ENCODE measurements at regions not wholly inside any gene's neighbourhood (a gene's known extent, or its start where the extent isn't known, plus 50 kb on each side); places are given as distances from the start of the nearest gene placed in this dataset.
A peak's percentile ranks its signal among the peaks of the same experiment; 100 is the strongest.

- TF ChIP-seq MGA (IDR thresholded peaks at IDR 0.05), result no peak
- no peak for TF ChIP-seq ZNF584 (CRISPR knock-in tag; IDR thresholded peaks at IDR 0.05; ENCODE audit: low read depth)
- TF ChIP-seq FOXM1 (IDR thresholded peaks at IDR 0.05; ENCODE audit: low read depth), result peak; percentile 23; the same call in 1 of the 2 replicates
- TF ChIP-seq FOXM1 (CRISPR knock-in tag; IDR thresholded peaks at IDR 0.05; ENCODE audit: low read depth), result no peak
- TF ChIP-seq RCOR1 (IDR thresholded peaks at IDR 0.05; ENCODE audit: borderline replicate concordance in 1 of 2, low read depth in 2 of 2, low read length in 2 of 2), result no peak
- no peak for TF ChIP-seq KLF1 (tag; IDR thresholded peaks at IDR 0.05)
- TF ChIP-seq TAF7 (tag; IDR thresholded peaks at IDR 0.05), result no peak
- TF ChIP-seq ZNF644 (tag; IDR thresholded peaks at IDR 0.05; ENCODE audit: low read depth), result no peak
- no peak for TF ChIP-seq ILF3 (IDR thresholded peaks at IDR 0.05; ENCODE audit: borderline replicate concordance)
- no peak for TF ChIP-seq TAF9B (IDR thresholded peaks at IDR 0.05; ENCODE audit: partially characterized antibody)
- TF ChIP-seq TGIF2 (CRISPR knock-in tag; IDR thresholded peaks at IDR 0.05), result no peak
- TF ChIP-seq SIRT6 (IDR thresholded peaks at IDR 0.05; ENCODE audit: low read depth, low read length), result no peak
- TF ChIP-seq COPS2 (conservative IDR thresholded peaks at IDR 0.05), result no peak
- no peak for TF ChIP-seq DNMT1 (IDR thresholded peaks at IDR 0.05)
- no peak for TF ChIP-seq HMBOX1 (IDR thresholded peaks at IDR 0.05)
- no peak for TF ChIP-seq ZNF431 (CRISPR knock-in tag; IDR thresholded peaks at IDR 0.05)
Measured at GRCh38 chr10:29142516-29143314, 146.2 kb upstream of the LYZL1 start (continued).
